Right atrium auricular region (tissue), 2 donors: ENCODE measurements at regions not wholly inside any gene's neighbourhood (a gene's known extent, or its start where the extent isn't known, plus 50 kb on each side); places are given as distances from the start of the nearest gene placed in this dataset.

Experiments
- DNase-seq: peaks from one replicate; pipeline ENCODE4 v3.0.0-alpha.2; 2019; ENCODE audit warnings: low spot score
- H3K27ac ChIP-seq, 2 donors: fragments of 200-600 bp; sonication (generic); 1 replicate in 1 of 2; 2 replicates in 1 of 2; pipeline ENCODE4 v1.5.1; 2016 to 2019
- H3K27me3 ChIP-seq, 2 donors: fragments of 200-600 bp; sonication (generic); one replicate each; pipeline versions ENCODE4 v1.5.1 to v1.6.0; 2017 to 2019
- H3K36me3 ChIP-seq: fragments of 200-600 bp; sonication (generic); one replicate; pipeline ENCODE4 v1.5.1; 2016
- H3K4me1 ChIP-seq, 2 donors: fragments of 200-600 bp; sonication (generic); one replicate each; pipeline versions ENCODE4 v1.5.1 to v1.6.0; 2017 to 2019
- H3K4me3 ChIP-seq, 2 donors: fragments of 200-600 bp; sonication (generic); 1 replicate in 1 of 2; 2 replicates in 1 of 2; pipeline ENCODE4 v1.5.1; 2017 to 2019; ENCODE audit warnings: mild to moderate bottlenecking in 1 of 2, moderate library complexity in 1 of 2
- H3K9me3 ChIP-seq, 2 donors: fragments of 200-600 bp; sonication (generic); one replicate each; pipeline ENCODE4 v1.5.1; 2019
- TF ChIP-seq, protein P1 (sequence below), 2 donors: fragments of 200-600 bp; sonication (generic); IDR thresholded peaks; one replicate each; pipeline ENCODE4 v1.5.1; 2019; ENCODE audit warnings: antibody characterized with exemption in 2 of 2

- Histone ChIP-seq H3K9me3 (no peaks in the 10 kb centered on the region), H3K27ac (no peak overlapping the region), H3K36me3 (no peaks in the 10 kb centered on the region), H3K27me3 (no peaks in the 10 kb centered on the region), H3K4me1 (no peaks in the 10 kb centered on the region), H3K4me3 (no peak overlapping the region)
- TF ChIP-seq, protein P1, sequence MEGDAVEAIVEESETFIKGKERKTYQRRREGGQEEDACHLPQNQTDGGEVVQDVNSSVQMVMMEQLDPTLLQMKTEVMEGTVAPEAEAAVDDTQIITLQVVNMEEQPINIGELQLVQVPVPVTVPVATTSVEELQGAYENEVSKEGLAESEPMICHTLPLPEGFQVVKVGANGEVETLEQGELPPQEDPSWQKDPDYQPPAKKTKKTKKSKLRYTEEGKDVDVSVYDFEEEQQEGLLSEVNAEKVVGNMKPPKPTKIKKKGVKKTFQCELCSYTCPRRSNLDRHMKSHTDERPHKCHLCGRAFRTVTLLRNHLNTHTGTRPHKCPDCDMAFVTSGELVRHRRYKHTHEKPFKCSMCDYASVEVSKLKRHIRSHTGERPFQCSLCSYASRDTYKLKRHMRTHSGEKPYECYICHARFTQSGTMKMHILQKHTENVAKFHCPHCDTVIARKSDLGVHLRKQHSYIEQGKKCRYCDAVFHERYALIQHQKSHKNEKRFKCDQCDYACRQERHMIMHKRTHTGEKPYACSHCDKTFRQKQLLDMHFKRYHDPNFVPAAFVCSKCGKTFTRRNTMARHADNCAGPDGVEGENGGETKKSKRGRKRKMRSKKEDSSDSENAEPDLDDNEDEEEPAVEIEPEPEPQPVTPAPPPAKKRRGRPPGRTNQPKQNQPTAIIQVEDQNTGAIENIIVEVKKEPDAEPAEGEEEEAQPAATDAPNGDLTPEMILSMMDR (IDR thresholded peaks at IDR 0.05), result no peak
- DNase-seq, result no peak
Observed at GRCh38 chr4:176443117-176443516, 123.4 kb downstream of the SPCS3 start.

- no peaks in the 10 kb centered on the region for H3K36me3 ChIP-seq
- no peak overlapping the region for H3K27ac ChIP-seq
- TF ChIP-seq, protein P1 (IDR thresholded peaks at IDR 0.05), result no peak
- DNase-seq, result no peak
- H3K4me3 ChIP-seq, result no peak overlapping the region
- no peaks in the 10 kb centered on the region for H3K9me3 ChIP-seq
- H3K27me3 ChIP-seq, result no peaks in the 10 kb centered on the region
- no peaks in the 10 kb centered on the region for H3K4me1 ChIP-seq
Observed at GRCh38 chr4:176443646-176444409, 124.1 kb downstream of the SPCS3 start.

- Histone ChIP-seq H3K27me3 (no peaks in the 10 kb centered on the region), H3K36me3 (no peaks in the 10 kb centered on the region), H3K4me3 (no peak overlapping the region), H3K27ac (no peak overlapping the region), H3K4me1 (no peaks in the 10 kb centered on the region), H3K9me3 (no peaks in the 10 kb centered on the region)
- DNase-seq, result no peak
- TF ChIP-seq, protein P1 (IDR thresholded peaks at IDR 0.05), result no peak
Observed at GRCh38 chr4:176444741-176445140, 125.0 kb downstream of the SPCS3 start.

DNA sequence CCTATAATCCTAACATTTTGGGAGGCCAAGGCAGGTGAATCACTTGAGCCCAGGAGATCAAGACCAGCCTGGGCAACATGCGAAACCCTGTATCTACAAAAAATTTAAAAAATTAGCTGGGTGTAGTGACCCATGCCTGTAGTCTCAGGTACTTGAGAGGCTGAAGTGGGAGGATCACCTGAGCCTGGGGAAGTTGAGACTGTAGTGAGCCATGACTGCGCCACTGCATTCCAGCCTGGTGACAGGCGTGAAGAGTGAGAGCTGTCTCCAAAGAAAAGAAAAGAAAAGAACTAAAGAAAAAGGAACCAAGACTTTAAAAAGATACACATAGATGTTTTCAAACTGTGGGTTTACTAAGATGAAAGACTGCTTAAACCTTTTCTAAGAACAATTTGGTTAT is 129.0 kb downstream of the SPCS3 start:
- H3K27ac ChIP-seq, result no peak overlapping the region
- no peaks in the 10 kb centered on the region for H3K36me3 ChIP-seq
- TF ChIP-seq, protein P1 (IDR thresholded peaks at IDR 0.05), result no peak
- no peak for DNase-seq
- no peaks in the 10 kb centered on the region for H3K9me3 ChIP-seq
- H3K4me1 ChIP-seq, result no peaks in the 10 kb centered on the region
- no peak overlapping the region for H3K4me3 ChIP-seq
- no peaks in the 10 kb centered on the region for H3K27me3 ChIP-seq

GRCh38 chr4:176451443-176451842 is 131.7 kb downstream of the SPCS3 start:
- Histone ChIP-seq H3K27ac (no peak overlapping the region), H3K9me3 (no peaks in the 10 kb centered on the region), H3K36me3 (no peaks in the 10 kb centered on the region), H3K4me3 (no peak overlapping the region), H3K4me1 (no peaks in the 10 kb centered on the region), H3K27me3 (no peaks in the 10 kb centered on the region)
- no peak for DNase-seq
- TF ChIP-seq, protein P1 (IDR thresholded peaks at IDR 0.05), result no peak

- H3K9me3 ChIP-seq, result no peaks in the 10 kb centered on the region
- no peak overlapping the region for H3K27ac ChIP-seq
- no peak for DNase-seq
- no peaks in the 10 kb centered on the region for H3K4me1 ChIP-seq
- TF ChIP-seq, protein P1 (IDR thresholded peaks at IDR 0.05), result no peak
- H3K4me3 ChIP-seq, result no peak overlapping the region
- no peaks in the 10 kb centered on the region for H3K27me3 ChIP-seq
- no peaks in the 10 kb centered on the region for H3K36me3 ChIP-seq
Observed at GRCh38 chr4:176453079-176453478, 133.3 kb downstream of the SPCS3 start.
